HG02610 (cell line): ENCODE measurements at regions not wholly inside any gene's neighbourhood (a gene's known extent, or its start where the extent isn't known, plus 50 kb on each side); places are given as distances from the start of the nearest gene placed in this dataset.
A peak's percentile ranks its signal among the peaks of the same experiment; 100 is the strongest.

ENCODE experiments used
- ATAC-seq: cut with Tn5 transposase; IDR thresholded peaks from one replicate; pipeline ENCODE4 v1.9.1; 2021; ENCODE audit warnings: mild to moderate bottlenecking, moderate library complexity; ENCODE audit not compliant: unreplicated experiment

- no peak for ATAC-seq
Measured at GRCh38 chr2:118251427-118251826, 163.2 kb downstream of the INSIG2 start.

- no peak for ATAC-seq
Measured at GRCh38 chr2:118250463-118250862, 162.2 kb downstream of the INSIG2 start.

- peak; percentile 58 for ATAC-seq
Measured at GRCh38 chr2:118250001-118250400, 161.7 kb downstream of the INSIG2 start.

GRCh38 chr2:118249531-118249930 is 161.3 kb downstream of the INSIG2 start:
- peak; percentile 82 for ATAC-seq

- ATAC-seq: no peak
Measured at GRCh38 chr2:118246726-118247125, 158.5 kb downstream of the INSIG2 start.

DNA sequence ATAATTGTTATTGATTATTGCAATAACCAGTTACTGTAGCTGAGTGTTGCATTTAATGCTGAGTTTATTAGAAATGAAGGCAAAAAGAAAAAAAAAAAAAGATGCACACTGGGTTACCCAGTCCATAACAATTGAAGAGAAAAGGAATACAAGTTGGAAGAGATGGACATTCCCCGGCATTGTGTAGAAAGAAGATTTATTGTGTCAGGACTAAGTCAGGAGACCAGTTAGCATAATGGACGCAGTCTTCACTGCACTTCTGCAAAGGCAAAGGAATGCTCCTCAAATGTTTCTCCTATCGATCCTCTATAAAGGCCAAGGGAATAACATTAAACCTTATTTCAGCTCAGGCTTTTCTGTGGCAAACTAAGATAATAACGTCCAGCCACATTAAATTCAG is 157.8 kb downstream of the INSIG2 start:
- no peak for ATAC-seq

GRCh38 chr2:118244686-118245085 is 156.4 kb downstream of the INSIG2 start:
- ATAC-seq: no peak

DNA sequence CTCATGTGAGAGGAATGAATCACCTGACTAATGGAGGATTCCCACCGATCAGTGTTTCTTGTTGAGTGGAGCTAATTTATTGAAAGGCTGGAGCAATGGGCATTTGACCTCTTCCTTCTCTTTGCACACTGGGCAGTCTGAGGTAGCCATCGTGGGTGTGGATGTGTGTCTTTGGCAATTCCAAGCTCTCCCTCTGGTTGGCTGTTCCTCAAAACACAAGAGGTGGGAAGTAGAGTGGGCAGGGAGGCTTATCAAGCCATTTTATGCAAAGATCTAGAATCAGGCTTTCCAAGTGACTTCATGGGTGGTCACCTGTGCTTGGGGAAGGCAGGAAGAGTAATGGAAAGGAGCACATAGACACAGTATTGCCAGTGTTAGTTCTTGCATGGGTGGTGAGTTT is 154.8 kb downstream of the INSIG2 start:
- ATAC-seq: no peak

DNA sequence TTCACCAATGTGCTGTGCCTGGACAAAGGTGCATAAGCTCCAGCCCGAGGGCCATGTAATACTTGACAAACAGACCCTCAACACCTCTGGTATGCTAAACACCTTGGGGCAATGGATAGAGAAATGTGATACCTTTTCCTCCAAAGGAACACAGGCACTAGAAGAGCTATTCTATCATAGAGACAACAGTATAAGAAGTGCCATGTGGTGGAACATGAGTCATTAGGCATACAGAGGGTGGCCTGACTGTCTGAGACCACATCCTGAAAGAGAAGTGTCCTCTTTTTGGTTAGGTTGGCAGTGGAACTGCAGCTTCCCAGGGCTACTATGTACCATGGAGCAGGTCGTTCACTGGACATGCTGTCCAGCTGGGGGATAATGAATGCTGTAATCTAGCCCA is 153.9 kb downstream of the INSIG2 start:
- ATAC-seq: peak; percentile 79

DNA sequence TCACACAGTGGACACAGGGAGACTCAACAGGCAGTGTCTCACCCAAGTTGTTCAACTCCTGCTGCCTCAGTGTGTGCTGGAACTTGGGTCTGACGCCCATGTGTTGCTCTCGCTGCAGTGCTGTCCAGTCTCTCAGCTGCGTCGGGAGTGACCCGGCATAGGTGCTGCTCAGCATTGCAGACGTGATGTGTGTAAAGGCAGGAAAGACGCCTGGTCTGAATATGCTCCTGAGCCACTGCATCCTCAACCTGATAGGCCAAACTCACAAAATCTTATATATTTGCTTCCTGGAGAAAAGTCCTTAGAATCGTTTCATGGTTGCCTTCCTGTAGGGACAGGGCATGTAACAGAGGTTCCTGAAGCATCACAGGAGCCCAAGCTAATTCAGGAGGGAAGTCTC is 152.9 kb downstream of the INSIG2 start:
- ATAC-seq: no peak

GRCh38 chr2:118240276-118240675 is 152.0 kb downstream of the INSIG2 start:
- ATAC-seq: no peak

- ATAC-seq: no peak
Measured at GRCh38 chr2:118239284-118239683, 151.0 kb downstream of the INSIG2 start.

DNA sequence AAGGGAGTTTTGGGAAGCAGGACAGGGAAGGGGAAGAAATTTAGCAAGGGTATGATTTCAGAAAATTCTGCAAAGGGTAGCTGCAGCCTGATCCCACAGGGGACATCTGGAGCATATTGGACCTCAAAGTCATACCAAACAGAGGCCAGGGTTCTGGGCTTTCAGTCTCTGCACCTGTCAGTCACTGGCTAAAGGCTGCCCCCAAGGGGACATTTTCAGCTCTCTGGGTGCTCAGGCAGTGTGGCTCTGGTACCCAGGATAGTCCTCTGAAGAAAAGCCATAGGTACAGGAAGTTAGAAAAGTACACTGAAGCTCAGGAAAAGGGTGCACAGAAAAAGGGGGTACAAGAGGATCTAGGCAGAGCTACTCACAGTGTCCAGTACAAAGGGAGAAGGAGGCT is 149.2 kb downstream of the INSIG2 start:
- no peak for ATAC-seq

DNA sequence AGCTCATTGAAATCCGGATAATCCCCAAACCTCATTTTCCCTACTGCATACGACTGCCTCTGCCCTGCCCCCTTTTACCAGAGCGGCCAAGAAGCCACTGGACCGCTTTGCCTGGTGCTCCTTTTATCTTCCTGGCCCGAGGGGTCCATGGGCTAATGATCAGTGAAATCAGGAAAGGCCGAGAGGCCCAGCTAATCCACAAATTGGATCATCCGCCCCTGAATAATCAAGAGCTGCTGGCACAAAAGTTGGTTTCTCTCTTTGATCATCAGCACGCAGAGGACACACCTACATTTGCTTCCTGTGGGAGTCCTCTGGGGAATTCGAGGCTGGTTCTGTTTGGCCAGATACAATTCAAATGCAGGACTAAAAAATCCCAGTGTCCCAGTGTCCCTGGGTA is 144.5 kb downstream of the INSIG2 start:
- no peak for ATAC-seq

DNA sequence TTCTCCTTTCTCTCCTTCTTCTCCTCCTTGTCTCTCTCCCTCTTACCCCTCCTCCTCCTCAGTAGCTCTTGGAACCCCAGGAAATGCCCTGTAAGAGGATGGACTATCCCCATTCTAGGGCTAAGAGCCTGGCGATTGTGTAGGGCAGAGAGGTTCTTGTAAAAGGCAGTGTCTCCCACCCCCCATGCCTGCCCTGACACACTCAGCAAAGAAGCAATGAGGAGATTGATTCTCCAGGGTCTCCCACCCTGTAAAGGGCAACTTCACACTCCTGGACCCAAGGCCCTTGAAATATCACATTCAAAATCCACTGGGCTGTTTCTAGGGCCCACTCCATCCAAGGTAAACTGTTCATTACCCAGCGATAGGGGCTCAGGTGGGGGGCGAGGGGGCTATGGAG is 144.1 kb downstream of the INSIG2 start:
- ATAC-seq: no peak

GRCh38 chr2:118231759-118232158 is 143.5 kb downstream of the INSIG2 start:
- no peak for ATAC-seq

DNA sequence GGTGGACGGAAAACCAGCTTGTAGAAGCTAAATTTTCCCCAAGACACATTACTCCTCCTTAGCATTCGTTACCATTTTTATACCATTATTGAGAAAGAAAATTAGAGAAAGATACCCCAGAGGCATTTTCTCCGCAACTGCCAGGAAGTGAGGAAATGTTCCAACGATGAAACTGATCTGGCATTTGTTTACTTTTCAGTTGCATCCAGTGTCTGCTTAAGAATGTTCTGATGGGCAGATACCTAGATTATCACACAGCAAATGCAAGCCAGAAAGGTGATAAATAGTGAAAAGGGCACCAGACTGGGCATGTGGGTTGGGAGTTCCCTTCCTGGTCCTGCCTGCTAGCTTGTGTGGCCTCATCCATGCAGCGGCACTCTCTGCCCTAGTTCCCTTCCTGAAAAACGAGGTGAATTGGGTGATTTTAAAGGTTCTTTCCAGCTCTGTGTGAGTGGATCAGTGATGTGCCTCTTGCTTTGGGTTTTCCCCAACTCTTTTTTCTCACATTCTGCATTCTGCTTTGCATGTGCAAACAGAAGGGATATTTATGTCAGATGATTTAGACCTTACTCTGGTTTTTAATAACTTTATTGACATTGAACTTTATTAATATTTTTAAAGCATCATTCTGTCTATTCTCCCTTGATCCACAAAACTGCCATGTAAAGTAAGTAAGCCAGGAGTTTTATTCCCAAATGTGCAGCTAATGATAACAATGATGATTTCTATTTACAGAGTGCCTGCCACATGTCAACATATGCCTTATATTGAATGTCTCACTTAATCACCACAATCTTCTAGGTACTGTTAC is 139.6 kb downstream of the INSIG2 start:
- ATAC-seq: peak; percentile 59

GRCh38 chr2:118225666-118226065 is 137.4 kb downstream of the INSIG2 start:
- no peak for ATAC-seq

DNA sequence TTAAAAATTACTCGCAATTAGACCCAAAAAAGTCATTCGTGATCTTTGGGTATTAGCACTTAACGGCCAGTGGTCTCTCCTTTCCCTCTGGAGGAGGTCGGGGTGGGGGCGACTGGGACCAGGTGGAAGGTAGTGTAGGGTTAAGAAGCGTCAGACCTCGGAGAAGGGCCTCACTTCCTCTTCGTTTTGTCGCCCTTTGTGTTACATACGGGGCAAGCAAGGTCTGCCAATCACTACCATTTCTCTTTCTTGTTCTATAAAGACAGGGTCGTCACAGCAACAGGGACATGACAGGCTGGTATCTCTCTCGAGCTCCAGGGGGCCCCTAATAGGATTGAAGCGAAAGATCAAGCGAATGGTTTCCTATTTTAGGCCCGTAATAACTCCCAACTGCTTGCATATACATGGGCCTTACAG is 136.6 kb downstream of the INSIG2 start:
- no peak for ATAC-seq

DNA sequence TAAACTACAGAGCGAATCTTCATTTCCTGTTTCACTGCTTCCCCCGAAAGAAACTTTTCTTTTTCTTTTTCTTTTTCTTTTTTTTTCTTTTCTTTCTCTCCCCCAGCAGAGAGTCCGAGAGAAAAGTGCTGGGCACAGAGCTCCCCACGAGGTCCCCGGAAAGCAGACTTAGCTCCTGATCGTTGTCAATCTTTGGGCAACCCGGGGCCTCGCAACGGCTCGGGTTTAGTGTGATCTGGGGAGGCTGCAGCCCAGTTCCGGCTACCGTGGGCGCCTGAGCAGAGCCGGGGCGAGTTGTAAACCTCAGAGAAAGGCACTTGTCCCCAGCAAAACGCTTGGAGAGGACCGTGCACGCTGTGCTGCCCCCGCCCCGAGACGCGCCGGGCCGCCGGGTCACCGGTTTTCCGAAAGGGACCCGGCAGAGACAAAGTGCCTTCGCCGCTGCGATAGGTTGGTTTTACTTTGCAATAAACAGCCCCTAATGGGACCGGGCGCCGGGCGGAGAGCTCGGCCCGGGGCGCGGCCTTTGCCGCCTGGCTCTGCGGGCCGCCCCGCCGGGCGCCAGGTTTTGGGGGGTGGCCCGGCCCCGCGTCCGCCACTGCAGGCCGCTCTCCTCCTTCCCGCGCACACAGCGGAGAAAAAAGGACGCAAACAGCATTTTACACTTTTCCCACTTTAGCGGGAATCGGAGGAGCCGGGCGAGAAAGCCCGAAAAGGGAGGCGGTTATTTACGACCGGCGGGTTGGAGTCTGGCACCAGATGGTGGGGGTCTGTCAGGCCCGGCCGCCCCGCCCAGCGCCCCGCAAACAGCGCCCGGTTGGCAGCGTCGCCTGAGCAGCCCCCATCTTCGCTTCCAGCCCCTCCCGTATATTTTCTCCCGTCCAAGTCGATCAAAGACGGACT is 136.0 kb downstream of the INSIG2 start:
- peak; percentile 33 for ATAC-seq

- ATAC-seq: peak; percentile 10
Measured at GRCh38 chr2:118223511-118223991, 135.3 kb downstream of the INSIG2 start.
